OCI-LY7 (cell line): ENCODE measurements at regions not wholly inside any gene's neighbourhood (a gene's known extent, or its start where the extent isn't known, plus 50 kb on each side); places are given as distances from the start of the nearest gene placed in this dataset.

Source experiments
- BruUV-seq: library from RNA; stranded (reverse); fragments of 400-500 nt; replicated peaks from 2 replicates; lab custom pipeline; 2021; lab: Mats Ljungman, UMichigan
- CTCF ChIA-PET: fragments of 300-600 bp; sonication (Branson Sonifier 250); formaldehyde crosslinking; loops from one replicate; lab custom pipeline; 2022; ENCODE audit warnings: antibody characterized with exemption; ENCODE audit not compliant: unreplicated experiment; lab: Charles Lee
- POLR2A ChIA-PET: fragments of 300-600 bp; sonication (Branson Sonifier 250); formaldehyde crosslinking; loops from one replicate; lab custom pipeline; 2022; ENCODE audit warnings: antibody characterized with exemption; lab: Charles Lee
- DNase-seq: peaks from one replicate; pipeline ENCODE4 v3.0.0-alpha.2; 2015; ENCODE audit warnings: low spot score
- H2AFZ ChIP-seq: fragments of 200-600 bp; sonication (generic), shearing (Covaris generic); 2 replicates; pipeline ENCODE4 v1.6.1; 2014; ENCODE audit warnings: mild to moderate bottlenecking, antibody characterized with exemption, low read length, moderate library complexity
- H3K27ac ChIP-seq: fragments of 200-600 bp; sonication (generic); 2 replicates; pipeline ENCODE4 v1.5.1; 2014; ENCODE audit warnings: mixed run types, low read depth, mild to moderate bottlenecking, moderate library complexity, low read length, inconsistent platforms; ENCODE audit not compliant: poor library complexity, severe bottlenecking
- H3K36me3 ChIP-seq: fragments of 200-600 bp; sonication (generic); 2 replicates; pipeline ENCODE4 v1.6.1; 2014; ENCODE audit warnings: mild to moderate bottlenecking, antibody characterized with exemption, low read length, moderate library complexity, mixed read lengths; ENCODE audit not compliant: insufficient read depth
- H3K4me1 ChIP-seq: fragments of 200-600 bp; sonication (generic); 2 replicates; pipeline ENCODE4 v1.5.1; 2014; ENCODE audit warnings: mild to moderate bottlenecking, low read length; ENCODE audit not compliant: insufficient read depth, poor library complexity, severe bottlenecking
- H3K4me2 ChIP-seq: fragments of 200-600 bp; sonication (generic); 2 replicates; pipeline ENCODE4 v1.6.1; 2014; ENCODE audit warnings: mild to moderate bottlenecking, low read length
- H3K4me3 ChIP-seq: fragments of 200-600 bp; sonication (generic); 2 replicates; pipeline ENCODE4 v1.5.1; 2014; ENCODE audit warnings: mild to moderate bottlenecking, low read depth, low read length; ENCODE audit not compliant: poor library complexity, severe bottlenecking
- H3K79me2 ChIP-seq: fragments of 200-600 bp; sonication (generic); 2 replicates; pipeline ENCODE4 v1.6.1; 2016; ENCODE audit warnings: low read depth, mild to moderate bottlenecking, low read length, moderate library complexity, mixed read lengths; ENCODE audit not compliant: insufficient read depth
- H3K9me2 ChIP-seq: fragments of 200-600 bp; sonication (generic); 2 replicates; pipeline ENCODE4 v1.6.1; 2016; ENCODE audit warnings: mild to moderate bottlenecking, low read length, mixed read lengths; ENCODE audit not compliant: insufficient read depth
- H3K9me3 ChIP-seq: fragments of 200-600 bp; sonication (generic); 2 replicates; pipeline ENCODE4 v1.6.1; 2014; ENCODE audit warnings: mild to moderate bottlenecking, mixed run types, low read length, mixed read lengths
- H4K20me1 ChIP-seq: fragments of 200-600 bp; sonication (generic); 2 replicates; pipeline ENCODE4 v1.6.1; 2014; ENCODE audit warnings: mild to moderate bottlenecking, antibody characterized with exemption, low read length, moderate library complexity, mixed read lengths; ENCODE audit not compliant: insufficient read depth
- CTCF ChIP-seq: fragments of 200-600 bp; sonication (generic); conservative IDR thresholded peaks from 2 replicates; pipeline ENCODE4 v1.5.1; 2014; ENCODE audit warnings: mild to moderate bottlenecking, antibody characterized with exemption, low read length, moderate library complexity, mixed read lengths
- EZH2phosphoT487 ChIP-seq: fragments of 200-600 bp; sonication (generic); IDR thresholded peaks from 2 replicates; pipeline ENCODE4 v1.6.1; 2018; ENCODE audit warnings: low read depth, borderline replicate concordance, mild to moderate bottlenecking, mixed run types, antibody characterized with exemption, low read length, moderate library complexity, mixed read lengths
- intact Hi-C: fragments of 100-400 bp; cut with micrococcal nuclease; formaldehyde crosslinking; loops from one replicate; pipeline ENCODE4 v1.10.0; 2022; ENCODE audit not compliant: unreplicated experiment

GRCh38 chr3:30306896-30307295 lies 299.5 kb upstream of the TGFBR2 start:
- H3K4me1 ChIP-seq, result no peaks in the 10 kb centered on the region
- H3K9me2 ChIP-seq, result no peaks in the 10 kb centered on the region
- DNase-seq, result no peak
- no peak overlapping the region for H3K27ac ChIP-seq
- H3K9me3 ChIP-seq, result no peaks in the 10 kb centered on the region
- TF ChIP-seq CTCF (no peak), EZH2phosphoT487 (no peak)
- BruUV-seq, result no TSS peak
- H3K4me3 ChIP-seq, result no peak overlapping the region
- H2AFZ ChIP-seq, result no peak overlapping the region
- POLR2A ChIA-PET, result no interaction called here
- H4K20me1 ChIP-seq, result no peaks in the 10 kb centered on the region
- H3K79me2 ChIP-seq, result no peaks in the 10 kb centered on the region
- H3K4me2 ChIP-seq, result no peak overlapping the region
- intact Hi-C loops, result no loop called here
- no peaks in the 10 kb centered on the region for H3K36me3 ChIP-seq
- CTCF ChIA-PET, result no interaction called here

- Histone ChIP-seq H3K9me2 (no peaks in the 10 kb centered on the region), H3K4me1 (no peaks in the 10 kb centered on the region), H3K27ac (no peak overlapping the region), H4K20me1 (no peaks in the 10 kb centered on the region), H3K9me3 (no peaks in the 10 kb centered on the region), H3K4me2 (no peak overlapping the region), H3K36me3 (no peaks in the 10 kb centered on the region), H3K4me3 (no peak overlapping the region), H2AFZ (no peak overlapping the region), H3K79me2 (no peaks in the 10 kb centered on the region)
- no peak for DNase-seq
- TF ChIP-seq CTCF (no peak), EZH2phosphoT487 (no peak)
- ChIA-PET POLR2A (interaction anchor here (0.5 kb wide), 1 partner anchor 24 kb away, joined by 3 read pairs; no protein-coding TSS in a partner anchor), CTCF (no interaction called here)
- BruUV-seq, result no TSS peak
- intact Hi-C loops, result no loop called here
Measured at GRCh38 chr3:30307372-30307950, 298.9 kb upstream of the TGFBR2 start.

- no peak for DNase-seq
- Histone ChIP-seq H3K36me3 (no peaks in the 10 kb centered on the region), H3K79me2 (no peaks in the 10 kb centered on the region), H3K4me1 (no peaks in the 10 kb centered on the region), H3K27ac (no peak overlapping the region), H2AFZ (no peak overlapping the region), H3K4me2 (no peak overlapping the region), H3K9me2 (no peaks in the 10 kb centered on the region), H4K20me1 (no peaks in the 10 kb centered on the region), H3K9me3 (no peaks in the 10 kb centered on the region), H3K4me3 (no peak overlapping the region)
- TF ChIP-seq CTCF, result no peak
- no peak for TF ChIP-seq EZH2phosphoT487
- no TSS peak for BruUV-seq
- ChIA-PET CTCF (no interaction called here), POLR2A (no interaction called here)
- intact Hi-C loops, result no loop called here
Measured at GRCh38 chr3:30308131-30308530, 298.3 kb upstream of the TGFBR2 start.
